H9 (cell line): ENCODE measurements at regions not wholly inside any gene's neighbourhood (a gene's known extent, or its start where the extent isn't known, plus 50 kb on each side); places are given as distances from the start of the nearest gene placed in this dataset.

Experiments used
- DNase-seq: peaks from one replicate; pipeline ENCODE4 v3.0.0-alpha.2; 2017
- H2AFZ ChIP-seq: one replicate; pipeline ENCODE4 v1.6.1; 2013; ENCODE audit warnings: mild to moderate bottlenecking, low read length, control low read depth, moderate library complexity
- H2AK5ac ChIP-seq: 2 replicates; pipeline ENCODE4 v1.6.1; 2013; ENCODE audit warnings: low read length, control low read depth, mixed read lengths; ENCODE audit not compliant: insufficient read length
- H2BK120ac ChIP-seq: one replicate; pipeline ENCODE4 v1.6.1; 2013; ENCODE audit warnings: low read depth, mild to moderate bottlenecking, low read length, control low read depth, inconsistent platforms; ENCODE audit not compliant: poor library complexity, severe bottlenecking
- H2BK12ac ChIP-seq: 2 replicates; pipeline ENCODE4 v1.6.1; 2013; ENCODE audit warnings: low read length, control low read depth, mixed read lengths, low read depth; ENCODE audit not compliant: insufficient read length
- H2BK15ac ChIP-seq: 2 replicates; pipeline ENCODE4 v1.6.1; 2013; ENCODE audit warnings: low read depth, low read length, control low read depth
- H2BK20ac ChIP-seq: one replicate; pipeline ENCODE4 v1.6.1; 2013; ENCODE audit warnings: low read depth, mild to moderate bottlenecking, low read length, control low read depth, inconsistent platforms; ENCODE audit not compliant: poor library complexity, severe bottlenecking
- H2BK5ac ChIP-seq: 2 replicates; pipeline ENCODE4 v1.6.1; 2013; ENCODE audit warnings: low read length, control low read depth, mixed read lengths; ENCODE audit not compliant: insufficient read length
- H3K14ac ChIP-seq: 2 replicates; pipeline ENCODE4 v1.6.1; 2013; ENCODE audit warnings: low read length, control low read depth; ENCODE audit not compliant: insufficient read depth
- H3K18ac ChIP-seq: 2 replicates; pipeline ENCODE4 v1.6.1; 2013; ENCODE audit warnings: low read depth, mild to moderate bottlenecking, mixed read lengths, low read length, control low read depth; ENCODE audit not compliant: insufficient read length
- H3K23ac ChIP-seq: 2 replicates; pipeline ENCODE4 v1.6.1; 2013; ENCODE audit warnings: low read length, control low read depth, mixed read lengths, low read depth; ENCODE audit not compliant: insufficient read length
- H3K23me2 ChIP-seq: 2 replicates; pipeline ENCODE4 v1.6.1; 2013; ENCODE audit warnings: low read depth, mild to moderate bottlenecking, mixed read lengths, low read length, control low read depth; ENCODE audit not compliant: insufficient read length, poor library complexity, severe bottlenecking
- H3K27ac ChIP-seq: 2 replicates; pipeline ENCODE4 v1.5.1; 2013; ENCODE audit warnings: low read length, control low read depth, mixed read lengths, low read depth; ENCODE audit not compliant: insufficient read length
- H3K27me3 ChIP-seq: 2 replicates; pipeline ENCODE4 v1.6.1; 2013; ENCODE audit warnings: low read length, control low read depth, inconsistent platforms; ENCODE audit not compliant: insufficient read depth
- H3K4ac ChIP-seq: 2 replicates; pipeline ENCODE4 v1.6.1; 2013; ENCODE audit warnings: low read depth, mild to moderate bottlenecking, control low read depth, inconsistent platforms, low read length, moderate library complexity
- H3K4me1 ChIP-seq: 2 replicates; pipeline ENCODE4 v1.6.1; 2013; ENCODE audit warnings: low read length, control low read depth, inconsistent platforms; ENCODE audit not compliant: insufficient read depth
- H3K4me2 ChIP-seq: 2 replicates; pipeline ENCODE4 v1.6.1; 2013; ENCODE audit warnings: low read length, control low read depth, mixed read lengths; ENCODE audit not compliant: insufficient read length, insufficient read depth
- H3K56ac ChIP-seq: 2 replicates; pipeline ENCODE4 v1.6.1; 2013; ENCODE audit warnings: low read depth, mild to moderate bottlenecking, mixed read lengths, low read length, control low read depth; ENCODE audit not compliant: insufficient read length
- H3K79me1 ChIP-seq: 2 replicates; pipeline ENCODE4 v1.6.1; 2013; ENCODE audit warnings: low read depth, mild to moderate bottlenecking, moderate library complexity, low read length, control low read depth, inconsistent platforms; ENCODE audit not compliant: insufficient read depth, poor library complexity, severe bottlenecking
- H3K79me2 ChIP-seq: 2 replicates; pipeline ENCODE4 v1.6.1; 2013; ENCODE audit warnings: low read length, control low read depth, inconsistent platforms; ENCODE audit not compliant: insufficient read depth
- H3K9ac ChIP-seq: 2 replicates; pipeline ENCODE4 v1.6.1; 2013; ENCODE audit warnings: low read length, control low read depth, mixed read lengths; ENCODE audit not compliant: insufficient read length; ENCODE audit errors: extremely low read depth
- H3K9me3 ChIP-seq: one replicate; pipeline ENCODE4 v1.6.1; 2013; ENCODE audit warnings: low read depth, low read length, inconsistent platforms; ENCODE audit not compliant: control insufficient read depth
- H3T11ph ChIP-seq: one replicate; pipeline ENCODE4 v1.6.1; 2013; ENCODE audit warnings: mild to moderate bottlenecking, low read length, control low read depth, inconsistent platforms
- H4K20me1 ChIP-seq: one replicate; pipeline ENCODE4 v1.6.1; 2013; ENCODE audit not compliant: control insufficient read depth, insufficient read length, insufficient read depth
- H4K5ac ChIP-seq: 2 replicates; pipeline ENCODE4 v1.6.1; 2013; ENCODE audit warnings: low read depth, mild to moderate bottlenecking, mixed read lengths, low read length, control low read depth; ENCODE audit not compliant: insufficient read length
- H4K8ac ChIP-seq: replicated peaks from 2 replicates; pipeline ENCODE4 v1.6.1; 2013; ENCODE audit warnings: low read length, control low read depth, mixed read lengths, low read depth; ENCODE audit not compliant: insufficient read length
- H4K91ac ChIP-seq: 2 replicates; pipeline ENCODE4 v1.6.1; 2013; ENCODE audit warnings: low read depth, mild to moderate bottlenecking, moderate library complexity, mixed read lengths, low read length, control low read depth; ENCODE audit not compliant: insufficient read length
- H3K27ac Mint-ChIP-seq, 3 experiments: 2 replicates in 2 of 3; 3 replicates in 1 of 3; pipeline ENCODE4 v1.8.0; 2020 to 2021; ENCODE audit warnings: mixed read lengths in 3 of 3, mild to moderate bottlenecking in 1 of 3, moderate library complexity in 1 of 3
- H3K27me3 Mint-ChIP-seq: 2 replicates; pipeline ENCODE4 v1.8.0; 2021; ENCODE audit warnings: low read depth, mild to moderate bottlenecking, moderate library complexity, mixed read lengths
- H3K36me3 Mint-ChIP-seq, 3 experiments: 2 replicates in 2 of 3; 3 replicates in 1 of 3; pipeline ENCODE4 v1.8.0; 2020 to 2021; ENCODE audit warnings: low read depth in 3 of 3, mixed read lengths in 3 of 3; ENCODE audit not compliant: insufficient read depth in 1 of 3
- H3K4me1 Mint-ChIP-seq, 2 experiments: 2 replicates each; pipeline ENCODE4 v1.8.0; 2020; ENCODE audit warnings: mixed read lengths in 2 of 2
- H3K4me3 Mint-ChIP-seq, 2 experiments: 2 replicates in 1 of 2; 3 replicates in 1 of 2; pipeline ENCODE4 v1.8.0; 2020 to 2021; ENCODE audit warnings: mild to moderate bottlenecking in 2 of 2, mixed read lengths in 2 of 2, moderate library complexity in 1 of 2
- H3K9me3 Mint-ChIP-seq, 2 experiments: 2 replicates in 1 of 2; 3 replicates in 1 of 2; pipeline ENCODE4 v1.8.0; 2020; ENCODE audit warnings: mild to moderate bottlenecking in 2 of 2, mixed read lengths in 2 of 2, moderate library complexity in 1 of 2
- WGBS: extraction: QIAGEN DNeasy Blood & Tissue Kit; methylation state at CpG from one replicate; pipeline ENCODE4 v1.1.7; 2013; ENCODE audit warnings: missing lambda C conversion rate, low lambda C conversion rate, mixed read lengths; ENCODE audit not compliant: insufficient read length; ENCODE audit errors: extremely low coverage; 5-methylcytosine and 5-hydroxymethylcytosine counted together
- TF ChIP-seq, protein P1 (sequence below): fragments of 200-600 bp; sonication (generic); conservative IDR thresholded peaks from 3 replicates; pipeline ENCODE4 v1.8.0; 2021; ENCODE audit warnings: antibody characterized with exemption, mild to moderate bottlenecking

DNA sequence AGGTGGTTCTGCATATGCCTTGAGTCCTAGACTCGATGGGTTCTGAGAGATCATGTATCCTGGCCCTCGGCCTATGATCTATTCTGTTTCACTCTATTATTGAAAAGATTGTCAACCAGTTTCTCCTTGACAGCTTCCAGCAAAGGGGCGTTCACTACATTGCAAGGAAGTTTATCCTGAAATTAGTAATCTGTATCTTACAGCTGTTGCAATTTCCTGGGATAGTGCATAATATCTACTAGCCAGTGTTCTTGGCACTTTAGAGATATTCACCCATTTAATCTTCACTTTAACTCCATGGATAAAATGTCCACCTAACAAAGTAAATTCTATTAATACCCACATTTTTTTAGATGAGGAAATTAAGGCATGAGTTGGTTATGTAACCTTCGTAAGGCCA is 203.6 kb downstream of the TGFB2 start:
- H3K4me2 ChIP-seq, result no peak overlapping the region
- no peak overlapping the region for H3K4me3 Mint-ChIP-seq
- WGBS, result no CpG with 5 or more reads among the region's 4 CpGs
- no peak overlapping the region for H2AFZ ChIP-seq
- no peaks in the 10 kb centered on the region for H3K23me2 ChIP-seq
- TF ChIP-seq, protein P1, sequence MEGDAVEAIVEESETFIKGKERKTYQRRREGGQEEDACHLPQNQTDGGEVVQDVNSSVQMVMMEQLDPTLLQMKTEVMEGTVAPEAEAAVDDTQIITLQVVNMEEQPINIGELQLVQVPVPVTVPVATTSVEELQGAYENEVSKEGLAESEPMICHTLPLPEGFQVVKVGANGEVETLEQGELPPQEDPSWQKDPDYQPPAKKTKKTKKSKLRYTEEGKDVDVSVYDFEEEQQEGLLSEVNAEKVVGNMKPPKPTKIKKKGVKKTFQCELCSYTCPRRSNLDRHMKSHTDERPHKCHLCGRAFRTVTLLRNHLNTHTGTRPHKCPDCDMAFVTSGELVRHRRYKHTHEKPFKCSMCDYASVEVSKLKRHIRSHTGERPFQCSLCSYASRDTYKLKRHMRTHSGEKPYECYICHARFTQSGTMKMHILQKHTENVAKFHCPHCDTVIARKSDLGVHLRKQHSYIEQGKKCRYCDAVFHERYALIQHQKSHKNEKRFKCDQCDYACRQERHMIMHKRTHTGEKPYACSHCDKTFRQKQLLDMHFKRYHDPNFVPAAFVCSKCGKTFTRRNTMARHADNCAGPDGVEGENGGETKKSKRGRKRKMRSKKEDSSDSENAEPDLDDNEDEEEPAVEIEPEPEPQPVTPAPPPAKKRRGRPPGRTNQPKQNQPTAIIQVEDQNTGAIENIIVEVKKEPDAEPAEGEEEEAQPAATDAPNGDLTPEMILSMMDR, result no peak
- H3K79me2 ChIP-seq, result no peaks in the 10 kb centered on the region
- no peak overlapping the region for H2BK120ac ChIP-seq
- H3K27ac ChIP-seq, result no peak overlapping the region
- H3K14ac ChIP-seq, result no peak overlapping the region
- H3K36me3 Mint-ChIP-seq, result no peaks in the 10 kb centered on the region
- H3K9ac ChIP-seq, result no peak overlapping the region
- no peak overlapping the region for H3K18ac ChIP-seq
- H2BK20ac ChIP-seq, result no peak overlapping the region
- H3K4me1 ChIP-seq, result no peaks in the 10 kb centered on the region
- no peak for DNase-seq
- no peak overlapping the region for H3T11ph ChIP-seq
- no peaks in the 10 kb centered on the region for H3K4me1 Mint-ChIP-seq
- no peak overlapping the region for H3K23ac ChIP-seq
- H3K4ac ChIP-seq, result no peak overlapping the region
- no peak overlapping the region for H3K56ac ChIP-seq
- H4K91ac ChIP-seq, result no peak overlapping the region
- H4K5ac ChIP-seq, result no peak overlapping the region
- H3K27me3 ChIP-seq, result no peaks in the 10 kb centered on the region
- H4K20me1 ChIP-seq, result no peaks in the 10 kb centered on the region
- H2AK5ac ChIP-seq, result no peak overlapping the region
- H3K27ac Mint-ChIP-seq, result no peak overlapping the region
- no peaks in the 10 kb centered on the region for H3K9me3 Mint-ChIP-seq
- H2BK12ac ChIP-seq, result no peak overlapping the region
- H2BK5ac ChIP-seq, result no peak overlapping the region
- H3K79me1 ChIP-seq, result no peaks in the 10 kb centered on the region
- H4K8ac ChIP-seq, result no peak overlapping the region
- H3K9me3 ChIP-seq, result no peaks in the 10 kb centered on the region
- no peak overlapping the region for H2BK15ac ChIP-seq
- no peaks in the 10 kb centered on the region for H3K27me3 Mint-ChIP-seq
